Right lobe of liver (tissue), 6 donors: ENCODE measurements at regions not wholly inside any gene's neighbourhood (a gene's known extent, or its start where the extent isn't known, plus 50 kb on each side); places are given as distances from the start of the nearest gene placed in this dataset.

Source experiments
- ATAC-seq, 4 donors: fragments of 200-7000 bp; cut with Tn5 transposase; one replicate each; pipeline ENCODE4 v1.9.1; 2020; ENCODE audit warnings: mild to moderate bottlenecking in 4 of 4, moderate library complexity in 4 of 4
- DNase-seq, 3 donors: peaks; one replicate each; pipeline ENCODE4 v3.0.0-alpha.2; 2020
- H3K27ac ChIP-seq, 3 donors: fragments of 200-600 bp; one replicate each; pipeline ENCODE4 v1.8.0; 2022
- H3K27me3 ChIP-seq, 2 donors: fragments of 200-600 bp; one replicate each; pipeline ENCODE4 v1.8.0; 2022
- H3K36me3 ChIP-seq, 4 donors: fragments of 200-600 bp; sonication (generic) in 1 of 4; one replicate each; pipeline versions ENCODE4 v1.5.1 to v1.8.0; 2017 to 2022; ENCODE audit warnings: control low read depth in 1 of 4
- H3K4me1 ChIP-seq, 4 donors: fragments of 200-600 bp; sonication (generic) in 1 of 4; one replicate each; pipeline versions ENCODE4 v1.5.1 to v1.8.0; 2017 to 2022; ENCODE audit warnings: control low read depth in 1 of 4
- H3K4me3 ChIP-seq, 3 donors: fragments of 200-600 bp; one replicate each; pipeline ENCODE4 v1.8.0; 2022
- H3K9me3 ChIP-seq, 4 donors: fragments of 200-600 bp; sonication (generic) in 1 of 4; one replicate each; pipeline versions ENCODE4 v1.5.1 to v1.8.0; 2017 to 2022; ENCODE audit warnings: control low read depth in 1 of 4
- POLR2A ChIP-seq: fragments of 450-650 bp; IDR thresholded peaks from one replicate; pipeline ENCODE4 v1.6.1; 2017; ENCODE audit warnings: antibody characterized with exemption, mild to moderate bottlenecking
- WGBS: methylation state at CpG from one replicate; pipeline ENCODE4 v1.1.6; 2018; ENCODE audit warnings: low coverage, low lambda C conversion rate; ENCODE audit not compliant: insufficient coverage; ENCODE audit errors: missing lambda C conversion rate; 5-methylcytosine and 5-hydroxymethylcytosine counted together
- intact Hi-C, 2 donors: fragments of 100-400 bp; cut with DNase I; formaldehyde crosslinking; loops; one replicate each; pipeline versions ENCODE4 v1.11.2 to v1.14.1; 2022
- TF ChIP-seq, protein P1 (sequence below), 4 donors: fragments of 200-600 bp in 3 of 4; fragments of 450-650 bp in 1 of 4; IDR thresholded peaks; one replicate each; pipeline versions ENCODE4 v1.5.1 to v1.8.0; 2016 to 2022; ENCODE audit warnings: antibody characterized with exemption in 4 of 4, mild to moderate bottlenecking in 2 of 4
- donor health status: DM: no; HTN: yes; CAD: no.
- donor health status: DM: no; HTN: no; CAD: no.
- donor health status: DM: no; HTN: no; CAD: no.
- donor health status: DM: no; HTN: yes; CAD: no.
- donor health status: DM: no; HTN: yes; CAD: no.

DNA sequence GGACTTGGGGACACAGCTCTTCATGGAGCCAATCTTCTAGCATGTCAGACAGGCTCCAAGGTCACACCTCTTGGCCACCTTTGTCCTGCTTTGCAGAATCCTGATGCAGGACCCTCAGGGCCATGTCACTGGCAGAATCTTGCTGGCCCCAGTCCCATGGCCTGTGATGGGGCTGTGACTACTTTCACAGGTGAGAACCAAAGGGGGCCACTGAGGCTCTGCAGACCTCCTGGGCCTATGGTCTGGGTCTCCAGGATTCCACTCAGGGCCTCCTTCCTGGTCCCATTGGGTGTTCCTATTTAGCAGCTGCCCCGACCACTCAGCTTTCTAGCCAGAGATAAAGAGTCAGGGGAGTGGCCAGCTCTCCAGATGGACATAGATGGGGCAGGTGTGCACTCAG, 238.7 kb downstream of the MATN1 start:
- Histone ChIP-seq H3K36me3 (no peaks in the 10 kb centered on the region), H3K27me3 (no peaks in the 10 kb centered on the region), H3K9me3 (no peaks in the 10 kb centered on the region), H3K4me1 (no peaks in the 10 kb centered on the region), H3K4me3 (no peak overlapping the region), H3K27ac (no peak overlapping the region)
- no peak for ATAC-seq
- TF ChIP-seq POLR2A: no peak
- TF ChIP-seq, protein P1, sequence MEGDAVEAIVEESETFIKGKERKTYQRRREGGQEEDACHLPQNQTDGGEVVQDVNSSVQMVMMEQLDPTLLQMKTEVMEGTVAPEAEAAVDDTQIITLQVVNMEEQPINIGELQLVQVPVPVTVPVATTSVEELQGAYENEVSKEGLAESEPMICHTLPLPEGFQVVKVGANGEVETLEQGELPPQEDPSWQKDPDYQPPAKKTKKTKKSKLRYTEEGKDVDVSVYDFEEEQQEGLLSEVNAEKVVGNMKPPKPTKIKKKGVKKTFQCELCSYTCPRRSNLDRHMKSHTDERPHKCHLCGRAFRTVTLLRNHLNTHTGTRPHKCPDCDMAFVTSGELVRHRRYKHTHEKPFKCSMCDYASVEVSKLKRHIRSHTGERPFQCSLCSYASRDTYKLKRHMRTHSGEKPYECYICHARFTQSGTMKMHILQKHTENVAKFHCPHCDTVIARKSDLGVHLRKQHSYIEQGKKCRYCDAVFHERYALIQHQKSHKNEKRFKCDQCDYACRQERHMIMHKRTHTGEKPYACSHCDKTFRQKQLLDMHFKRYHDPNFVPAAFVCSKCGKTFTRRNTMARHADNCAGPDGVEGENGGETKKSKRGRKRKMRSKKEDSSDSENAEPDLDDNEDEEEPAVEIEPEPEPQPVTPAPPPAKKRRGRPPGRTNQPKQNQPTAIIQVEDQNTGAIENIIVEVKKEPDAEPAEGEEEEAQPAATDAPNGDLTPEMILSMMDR (IDR thresholded peaks at IDR 0.05): no peak
- no peak for DNase-seq
- intact Hi-C loops: no loop called here
- no CpG with 5 or more reads among the region's 1 CpG for WGBS

- TF ChIP-seq POLR2A: no peak
- TF ChIP-seq, protein P1 (IDR thresholded peaks at IDR 0.05): no peak
- no peaks in the 10 kb centered on the region for H3K27me3 ChIP-seq
- intact Hi-C loops: no loop called here
- ATAC-seq: no peak
- no peak overlapping the region for H3K4me3 ChIP-seq
- H3K36me3 ChIP-seq: no peaks in the 10 kb centered on the region
- no peak overlapping the region for H3K27ac ChIP-seq
- H3K9me3 ChIP-seq: no peaks in the 10 kb centered on the region
- 60% methylated on average over 7 of the region's 7 CpGs for WGBS
- no peak for DNase-seq
- no peaks in the 10 kb centered on the region for H3K4me1 ChIP-seq
Observed at GRCh38 chr1:30479575-30479974, 243.8 kb downstream of the MATN1 start.

DNA sequence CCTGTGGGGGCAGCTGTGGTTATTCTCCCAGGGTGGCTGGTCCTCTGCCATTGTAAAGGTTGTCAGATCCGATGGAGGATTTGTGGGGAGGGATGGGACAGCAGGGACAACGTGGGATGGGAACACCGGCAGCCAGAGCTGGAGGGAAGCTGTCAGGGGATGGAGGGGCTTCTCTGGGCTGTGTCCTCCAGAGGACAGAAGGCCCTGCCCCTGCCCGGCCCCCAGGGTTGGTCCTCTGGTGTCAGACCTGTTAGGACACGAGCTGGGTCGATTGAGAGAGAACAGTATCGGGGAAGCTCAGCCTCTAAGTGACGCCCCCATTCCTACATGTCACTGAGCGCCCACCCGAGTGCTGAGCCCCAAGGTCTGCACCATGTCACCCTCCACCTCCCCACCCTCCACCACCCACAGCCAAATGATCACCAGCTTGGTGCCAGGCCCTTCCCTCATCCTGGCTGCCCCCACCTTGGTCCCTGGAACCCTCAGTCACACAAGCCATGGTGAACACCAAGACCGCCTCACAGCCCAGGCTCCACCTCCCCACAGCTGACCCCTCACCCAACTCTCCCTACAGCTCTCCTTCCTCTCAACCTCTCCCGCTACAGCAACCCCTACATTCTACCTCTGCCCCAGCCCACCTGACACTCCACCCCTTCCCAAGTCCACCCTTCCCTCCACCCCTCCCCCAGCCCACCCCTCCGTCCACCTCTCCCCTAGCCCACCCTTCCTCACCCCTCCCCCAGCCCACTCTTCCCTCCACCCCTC, 244.4 kb downstream of the MATN1 start:
- WGBS: 86% methylated on average over 1 of the region's 13 CpGs

GRCh38 chr1:30478283-30478682, 245.1 kb downstream of the MATN1 start:
- Histone ChIP-seq H3K9me3 (no peaks in the 10 kb centered on the region), H3K27ac (no peak overlapping the region), H3K4me1 (no peaks in the 10 kb centered on the region), H3K27me3 (no peaks in the 10 kb centered on the region), H3K36me3 (no peaks in the 10 kb centered on the region), H3K4me3 (no peak overlapping the region)
- ATAC-seq (no peak), DNase-seq (no peak)
- 82% methylated on average over 4 of the region's 6 CpGs for WGBS
- intact Hi-C loops: no loop called here
- TF ChIP-seq POLR2A: no peak

More for the DNA sequence above, 244.4 kb downstream of the MATN1 start:
- H3K27ac ChIP-seq: no peak overlapping the region
- no peak for DNase-seq
- no peaks in the 10 kb centered on the region for H3K4me1 ChIP-seq
- intact Hi-C loops: no loop called here
- TF ChIP-seq, protein P1 (IDR thresholded peaks at IDR 0.05): no peak
- TF ChIP-seq POLR2A: no peak
- no peaks in the 10 kb centered on the region for H3K27me3 ChIP-seq
- no peak for ATAC-seq
- H3K36me3 ChIP-seq: no peaks in the 10 kb centered on the region
- H3K4me3 ChIP-seq: no peak overlapping the region
- no peaks in the 10 kb centered on the region for H3K9me3 ChIP-seq

DNA sequence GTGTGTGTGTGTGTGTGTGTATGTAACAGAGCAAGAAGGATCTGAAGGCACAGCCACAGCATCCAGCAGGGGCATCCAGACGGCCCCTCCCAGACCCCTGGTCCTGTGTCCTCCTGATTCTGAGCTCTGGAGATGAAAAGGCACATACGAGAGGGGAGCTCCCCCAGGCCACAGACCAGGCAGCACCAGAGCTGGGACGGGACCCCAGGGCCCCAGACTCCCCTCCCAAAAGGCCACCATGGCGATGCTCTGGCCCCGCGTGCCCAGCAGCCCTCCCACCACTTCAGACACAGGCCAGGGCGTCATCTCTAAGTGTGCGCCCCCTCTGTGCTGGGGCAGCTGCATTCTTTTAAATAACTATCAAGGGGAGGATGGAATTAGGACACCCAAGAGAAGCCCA, 245.8 kb downstream of the MATN1 start:
- ATAC-seq (no peak), DNase-seq (no peak)
- no peaks in the 10 kb centered on the region for H3K27me3 ChIP-seq
- no peaks in the 10 kb centered on the region for H3K4me1 ChIP-seq
- no CpG with 5 or more reads among the region's 8 CpGs for WGBS
- no peaks in the 10 kb centered on the region for H3K36me3 ChIP-seq
- H3K4me3 ChIP-seq: no peak overlapping the region
- no peaks in the 10 kb centered on the region for H3K9me3 ChIP-seq
- TF ChIP-seq POLR2A: no peak
- TF ChIP-seq, protein P1 (IDR thresholded peaks at IDR 0.05): no peak
- no peak overlapping the region for H3K27ac ChIP-seq
- intact Hi-C loops: no loop called here
